Thyroid gland (tissue), 4 donors: ENCODE measurements at regions not wholly inside any gene's neighbourhood (a gene's known extent, or its start where the extent isn't known, plus 50 kb on each side); places are given as distances from the start of the nearest gene placed in this dataset.

Experiments
- DNase-seq, 2 donors: peaks; one replicate each; pipeline ENCODE4 v3.0.0-alpha.2; 2019
- H3K27ac ChIP-seq, 3 donors: fragments of 200-600 bp; sonication (generic); 1 replicate in 2 of 3; 2 replicates in 1 of 3; pipeline ENCODE4 v1.5.1; 2016 to 2019; ENCODE audit warnings: mild to moderate bottlenecking in 1 of 3, moderate library complexity in 1 of 3
- H3K27me3 ChIP-seq: fragments of 200-600 bp; sonication (generic); one replicate; pipeline ENCODE4 v1.5.1; 2019
- H3K36me3 ChIP-seq, 2 donors: fragments of 200-600 bp; sonication (generic); one replicate each; pipeline ENCODE4 v1.5.1; 2016 to 2019
- H3K4me1 ChIP-seq, 2 donors: fragments of 200-600 bp; sonication (generic); one replicate each; pipeline ENCODE4 v1.5.1; 2017 to 2019
- H3K4me3 ChIP-seq, 3 donors: fragments of 200-600 bp; sonication (generic); replicated peaks in 1 of 3; 1 replicate in 2 of 3; 2 replicates in 1 of 3; pipeline ENCODE4 v1.5.1; 2016; ENCODE audit warnings: mild to moderate bottlenecking in 1 of 3
- H3K9me3 ChIP-seq: fragments of 200-600 bp; sonication (generic); one replicate; pipeline ENCODE4 v1.5.1; 2017
- POLR2A ChIP-seq, 2 donors: fragments of 450-650 bp; IDR thresholded peaks; one replicate each; pipeline ENCODE4 v1.6.1; 2017; ENCODE audit warnings: antibody characterized with exemption in 2 of 2, mild to moderate bottlenecking in 2 of 2, moderate library complexity in 1 of 2
- WGBS, 2 donors: methylation state at CpG; one replicate each; pipeline ENCODE4 v1.1.5; 2017; 5-methylcytosine and 5-hydroxymethylcytosine counted together
- intact Hi-C: fragments of 100-400 bp; cut with DNase I; formaldehyde crosslinking; loops from one replicate; pipeline ENCODE4 v1.15.1; 2023
- TF ChIP-seq, protein P1 (sequence below), 6 experiments: fragments of 200-600 bp in 3 of 6; fragments of 450-650 bp in 3 of 6; sonication (generic) in 3 of 6; IDR thresholded peaks; one replicate each; pipeline ENCODE4 v1.5.1; 2016 to 2019; ENCODE audit warnings: antibody characterized with exemption in 6 of 6, mild to moderate bottlenecking in 2 of 6, inconsistent platforms in 1 of 6, moderate library complexity in 1 of 6

- H3K36me3 ChIP-seq = no peaks in the 10 kb centered on the region
- H3K4me1 ChIP-seq = no peaks in the 10 kb centered on the region
- H3K9me3 ChIP-seq = no peaks in the 10 kb centered on the region
- no peak overlapping the region for H3K4me3 ChIP-seq
- H3K27me3 ChIP-seq = no peaks in the 10 kb centered on the region
- intact Hi-C loops = no loop called here
- no peak for DNase-seq
- 97% methylated on average over 3 of the region's 3 CpGs for whole genome bisulfite sequencing, 2 donors
- H3K27ac ChIP-seq = no peak overlapping the region
- TF ChIP-seq POLR2A (IDR thresholded peaks at IDR 0.05) = no peak
- TF ChIP-seq, protein P1, sequence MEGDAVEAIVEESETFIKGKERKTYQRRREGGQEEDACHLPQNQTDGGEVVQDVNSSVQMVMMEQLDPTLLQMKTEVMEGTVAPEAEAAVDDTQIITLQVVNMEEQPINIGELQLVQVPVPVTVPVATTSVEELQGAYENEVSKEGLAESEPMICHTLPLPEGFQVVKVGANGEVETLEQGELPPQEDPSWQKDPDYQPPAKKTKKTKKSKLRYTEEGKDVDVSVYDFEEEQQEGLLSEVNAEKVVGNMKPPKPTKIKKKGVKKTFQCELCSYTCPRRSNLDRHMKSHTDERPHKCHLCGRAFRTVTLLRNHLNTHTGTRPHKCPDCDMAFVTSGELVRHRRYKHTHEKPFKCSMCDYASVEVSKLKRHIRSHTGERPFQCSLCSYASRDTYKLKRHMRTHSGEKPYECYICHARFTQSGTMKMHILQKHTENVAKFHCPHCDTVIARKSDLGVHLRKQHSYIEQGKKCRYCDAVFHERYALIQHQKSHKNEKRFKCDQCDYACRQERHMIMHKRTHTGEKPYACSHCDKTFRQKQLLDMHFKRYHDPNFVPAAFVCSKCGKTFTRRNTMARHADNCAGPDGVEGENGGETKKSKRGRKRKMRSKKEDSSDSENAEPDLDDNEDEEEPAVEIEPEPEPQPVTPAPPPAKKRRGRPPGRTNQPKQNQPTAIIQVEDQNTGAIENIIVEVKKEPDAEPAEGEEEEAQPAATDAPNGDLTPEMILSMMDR (IDR thresholded peaks at IDR 0.05) = no peak
These were observed 242.1 kb downstream of the KLF5 start for GRCh38 chr13:73300718-73301425.

GRCh38 chr13:73299787-73300186 is 241.0 kb downstream of the KLF5 start:
- 84 to 89% methylated on average over 2 of the region's 2 CpGs for whole genome bisulfite sequencing, 2 donors
- intact Hi-C loops = no loop called here
- TF ChIP-seq, protein P1 (IDR thresholded peaks at IDR 0.05) = no peak
- no peak for TF ChIP-seq POLR2A (IDR thresholded peaks at IDR 0.05)
- Histone ChIP-seq H3K36me3 (no peaks in the 10 kb centered on the region), H3K9me3 (no peaks in the 10 kb centered on the region), H3K27me3 (no peaks in the 10 kb centered on the region), H3K27ac (no peak overlapping the region), H3K4me1 (no peaks in the 10 kb centered on the region), H3K4me3 (no peak overlapping the region)
- DNase-seq = no peak

DNA sequence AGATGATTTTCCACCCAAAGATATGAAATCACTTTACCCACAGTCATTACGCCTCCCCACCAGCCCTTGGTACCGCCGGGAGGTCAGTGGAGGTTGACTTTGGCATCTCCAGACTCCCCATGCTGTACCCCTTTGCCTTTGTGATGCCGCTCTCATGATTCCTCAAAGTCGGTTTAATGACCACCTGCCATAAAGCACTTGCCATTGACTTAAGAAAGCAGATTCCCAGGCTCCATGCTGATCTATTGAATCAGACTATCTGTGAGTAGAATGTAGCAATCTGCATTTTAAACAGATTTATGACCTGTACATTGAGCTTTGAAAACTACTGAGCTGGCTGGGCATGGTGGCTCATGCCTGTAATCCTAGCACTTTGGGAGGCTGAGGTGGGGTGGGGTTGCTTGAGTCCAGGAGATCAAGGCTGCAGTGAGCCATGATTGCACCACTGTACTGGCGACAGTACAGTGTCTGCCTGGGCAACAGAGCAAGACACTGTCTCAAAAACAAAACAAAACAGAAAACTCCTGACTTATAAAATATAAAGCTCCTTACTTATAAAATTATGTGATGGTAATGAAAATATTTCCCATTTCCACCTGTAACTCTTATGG is 235.2 kb downstream of the KLF5 start:
- H3K9me3 ChIP-seq = no peaks in the 10 kb centered on the region
- WGBS, 2 donors = 91 to 92% methylated on average over 6 of the region's 6 CpGs
- TF ChIP-seq POLR2A (IDR thresholded peaks at IDR 0.05) = no peak
- TF ChIP-seq, protein P1 (IDR thresholded peaks at IDR 0.05) = no peak
- H3K4me1 ChIP-seq = no peaks in the 10 kb centered on the region
- H3K27me3 ChIP-seq = no peaks in the 10 kb centered on the region
- H3K27ac ChIP-seq = no peak overlapping the region
- H3K4me3 ChIP-seq = no peak overlapping the region
- H3K36me3 ChIP-seq = no peaks in the 10 kb centered on the region
- intact Hi-C loops = no loop called here
- DNase-seq = no peak

- Histone ChIP-seq H3K4me1 (no peaks in the 10 kb centered on the region), H3K9me3 (no peaks in the 10 kb centered on the region), H3K36me3 (no peaks in the 10 kb centered on the region), H3K4me3 (no peak overlapping the region), H3K27me3 (no peaks in the 10 kb centered on the region), H3K27ac (no peak overlapping the region)
- intact Hi-C loops = no loop called here
- TF ChIP-seq POLR2A (IDR thresholded peaks at IDR 0.05) = no peak
- TF ChIP-seq, protein P1 (IDR thresholded peaks at IDR 0.05) = no peak
- WGBS, 2 donors = 94 to 96% methylated on average over 1 of the region's 1 CpG
- DNase-seq = no peak
These were observed 233.3 kb downstream of the KLF5 start for GRCh38 chr13:73292127-73292526.

DNA sequence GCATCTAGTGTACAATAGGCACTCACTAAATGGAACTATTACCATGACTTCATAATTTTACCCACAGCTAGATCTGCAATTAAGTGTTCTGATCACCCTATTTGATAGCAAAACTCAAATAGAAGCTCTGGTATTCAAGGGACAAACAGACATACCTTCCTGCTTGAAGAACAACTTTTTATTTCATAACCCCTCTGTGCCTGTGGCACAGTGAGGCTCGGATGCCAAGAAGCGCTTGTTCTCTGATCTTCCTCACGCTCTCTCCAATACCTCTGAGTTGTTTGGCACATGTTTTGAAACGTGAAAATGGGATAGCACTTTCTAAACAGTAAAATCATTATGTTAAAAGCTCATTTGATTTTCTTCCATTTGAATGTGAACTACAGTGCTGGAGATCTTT is 232.0 kb downstream of the KLF5 start:
- Histone ChIP-seq H3K36me3 (no peaks in the 10 kb centered on the region), H3K4me1 (no peaks in the 10 kb centered on the region), H3K27me3 (no peaks in the 10 kb centered on the region), H3K9me3 (no peaks in the 10 kb centered on the region), H3K4me3 (no peak overlapping the region), H3K27ac (no peak overlapping the region)
- 78 to 82% methylated on average over 4 of the region's 4 CpGs for WGBS, 2 donors
- TF ChIP-seq, protein P1 (IDR thresholded peaks at IDR 0.05) = no peak
- TF ChIP-seq POLR2A (IDR thresholded peaks at IDR 0.05) = no peak
- intact Hi-C loops = no loop called here
- no peak for DNase-seq
